CD4-positive, CD25-positive, alpha-beta regulatory T cell (primary cell): ENCODE measurements at regions not wholly inside any gene's neighbourhood (a gene's known extent, or its start where the extent isn't known, plus 50 kb on each side); places are given as distances from the start of the nearest gene placed in this dataset.

Experiments used
- ATAC-seq, 2 donors: fragments of 150-1000 bp; cut with Tn5 transposase; one replicate each; pipeline ENCODE4 v1.10.0; 2021; ENCODE audit warnings: low read depth in 2 of 2, moderate number of reproducible peaks in 2 of 2, moderate library complexity in 1 of 2
- DNase-seq, 3 donors: peaks; one replicate each; pipeline versions ENCODE4 v3.0.0 to v3.0.0-alpha.2; 2012 to 2022; ENCODE audit warnings: mixed read lengths in 1 of 3
- H3K27ac ChIP-seq: one replicate; pipeline ENCODE4 v1.7.0; 2013; ENCODE audit warnings: mild to moderate bottlenecking, low read length; ENCODE audit not compliant: insufficient read depth, poor library complexity, severe bottlenecking
- H3K27me3 ChIP-seq: one replicate; pipeline ENCODE4 v1.7.0; 2013; ENCODE audit warnings: low read length; ENCODE audit not compliant: control insufficient read depth, insufficient read depth
- H3K36me3 ChIP-seq: one replicate; pipeline ENCODE4 v1.7.0; 2013; ENCODE audit warnings: mild to moderate bottlenecking, low read length, moderate library complexity; ENCODE audit not compliant: control insufficient read depth, insufficient read depth
- H3K4me1 ChIP-seq: 2 replicates; pipeline ENCODE4 v1.7.0; 2013; ENCODE audit warnings: mild to moderate bottlenecking, low read length; ENCODE audit not compliant: insufficient read depth, control insufficient read depth, poor library complexity, severe bottlenecking
- H3K4me3 ChIP-seq: one replicate; pipeline ENCODE4 v1.7.0; 2013; ENCODE audit warnings: low read depth, mild to moderate bottlenecking, low read length, moderate library complexity
- H3K9me3 ChIP-seq, 2 experiments: 1 replicate in 1 of 2; 2 replicates in 1 of 2; pipeline ENCODE4 v1.7.0; 2013; ENCODE audit warnings: low read length in 2 of 2, mild to moderate bottlenecking in 1 of 2, moderate library complexity in 1 of 2; ENCODE audit not compliant: control insufficient read depth in 2 of 2
- H3K27ac Mint-ChIP-seq, 3 donors: one replicate each; pipeline ENCODE4 v1.8.0; 2020 to 2022; ENCODE audit warnings: mild to moderate bottlenecking in 3 of 3, mixed read lengths in 3 of 3, moderate library complexity in 2 of 3
- H3K27me3 Mint-ChIP-seq: one replicate; pipeline ENCODE4 v1.8.0; 2022; ENCODE audit warnings: mild to moderate bottlenecking, mixed read lengths
- H3K36me3 Mint-ChIP-seq: one replicate; pipeline ENCODE4 v1.8.0; 2020; ENCODE audit warnings: mixed read lengths
- H3K4me1 Mint-ChIP-seq, 4 donors: one replicate each; pipeline ENCODE4 v1.8.0; 2020 to 2022; ENCODE audit warnings: mixed read lengths in 4 of 4, mild to moderate bottlenecking in 1 of 4
- H3K4me3 Mint-ChIP-seq, 4 donors: one replicate each; pipeline ENCODE4 v1.8.0; 2020 to 2022; ENCODE audit warnings: mild to moderate bottlenecking in 4 of 4, mixed read lengths in 4 of 4, moderate library complexity in 3 of 4
- H3K9me3 Mint-ChIP-seq, 7 donors: one replicate each; pipeline ENCODE4 v1.8.0; 2020 to 2022; ENCODE audit warnings: mixed read lengths in 7 of 7, mild to moderate bottlenecking in 3 of 7, moderate library complexity in 2 of 7

- Mint-ChIP-seq H3K9me3 (peaks cover 0 to 13% (median 2%) of the 10 kb centered on the region in 7 donors), H3K27me3 (no peaks in the 10 kb centered on the region), H3K4me3 (no peak overlapping the region), H3K27ac (no peak overlapping the region), H3K4me1 (peaks cover 0 to 6% (median 0%) of the 10 kb centered on the region in 4 donors), H3K36me3 (no peaks in the 10 kb centered on the region)
- no peaks in the 10 kb centered on the region for H3K36me3 ChIP-seq
- H3K27me3 ChIP-seq = no peaks in the 10 kb centered on the region
- DNase-seq (no peak), ATAC-seq (no peak)
- H3K9me3 ChIP-seq = peaks cover 0 to 2% of the 10 kb centered on the region in 2 experiments
- H3K4me3 ChIP-seq = no peak overlapping the region
- no peaks in the 10 kb centered on the region for H3K4me1 ChIP-seq
- H3K27ac ChIP-seq = no peak overlapping the region
Measured at GRCh38 chr7:153886506-153887441, 165.4 kb upstream of the DPP6 start.

GRCh38 chr7:153887749-153888569 lies 164.2 kb upstream of the DPP6 start:
- DNase-seq = no peak
- Mint-ChIP-seq H3K36me3 (no peaks in the 10 kb centered on the region), H3K4me1 (peaks cover 0 to 6% (median 0%) of the 10 kb centered on the region in 4 donors), H3K27me3 (no peaks in the 10 kb centered on the region), H3K4me3 (no peak overlapping the region), H3K27ac (no peak overlapping the region), H3K9me3 (peaks cover 0 to 10% (median 1%) of the 10 kb centered on the region in 7 donors)
- Histone ChIP-seq H3K4me3 (no peak overlapping the region), H3K27me3 (no peaks in the 10 kb centered on the region), H3K9me3 (peaks cover 0 to 2% of the 10 kb centered on the region in 2 experiments), H3K27ac (no peak overlapping the region), H3K4me1 (no peaks in the 10 kb centered on the region), H3K36me3 (no peaks in the 10 kb centered on the region)
- ATAC-seq = no peak

GRCh38 chr7:153891990-153892389 lies 160.2 kb upstream of the DPP6 start:
- Mint-ChIP-seq H3K27ac (no peak overlapping the region), H3K9me3 (peaks cover 0 to 7% (median 2%) of the 10 kb centered on the region in 7 donors), H3K36me3 (no peaks in the 10 kb centered on the region), H3K27me3 (no peaks in the 10 kb centered on the region), H3K4me3 (no peak overlapping the region), H3K4me1 (peaks cover 0 to 6% (median 0%) of the 10 kb centered on the region in 4 donors)
- Histone ChIP-seq H3K9me3 (no peaks in the 10 kb centered on the region), H3K36me3 (no peaks in the 10 kb centered on the region), H3K4me1 (no peaks in the 10 kb centered on the region), H3K4me3 (no peak overlapping the region), H3K27me3 (no peaks in the 10 kb centered on the region), H3K27ac (no peak overlapping the region)
- no peak for ATAC-seq
- no peak for DNase-seq

- Mint-ChIP-seq H3K27me3 (no peaks in the 10 kb centered on the region), H3K4me1 (no peaks in the 10 kb centered on the region), H3K4me3 (no peak overlapping the region), H3K36me3 (no peaks in the 10 kb centered on the region), H3K27ac (no peak overlapping the region), H3K9me3 (peaks cover 0 to 16% (median 6%) of the 10 kb centered on the region in 7 donors)
- Histone ChIP-seq H3K36me3 (no peaks in the 10 kb centered on the region), H3K27ac (no peak overlapping the region), H3K9me3 (no peaks in the 10 kb centered on the region), H3K4me1 (no peaks in the 10 kb centered on the region), H3K4me3 (no peak overlapping the region), H3K27me3 (no peaks in the 10 kb centered on the region)
- ATAC-seq (no peak), DNase-seq (no peak)
Measured at GRCh38 chr7:153902862-153903261, 149.3 kb upstream of the DPP6 start.

- no peaks in the 10 kb centered on the region for H3K4me1 Mint-ChIP-seq
- Histone ChIP-seq H3K27me3 (no peaks in the 10 kb centered on the region), H3K36me3 (no peaks in the 10 kb centered on the region), H3K27ac (no peak overlapping the region), H3K4me1 (no peaks in the 10 kb centered on the region), H3K4me3 (no peak overlapping the region), H3K9me3 (peaks cover 2 to 5% of the 10 kb centered on the region in 2 experiments)
- ATAC-seq (no peak), DNase-seq (no peak)
- H3K27me3 Mint-ChIP-seq = no peaks in the 10 kb centered on the region
- no peak overlapping the region for H3K27ac Mint-ChIP-seq
- no peaks in the 10 kb centered on the region for H3K36me3 Mint-ChIP-seq
- no peak overlapping the region for H3K4me3 Mint-ChIP-seq
- peaks cover 1 to 7% (median 3%) of the 10 kb centered on the region in 7 donors for H3K9me3 Mint-ChIP-seq
Measured at GRCh38 chr7:153912211-153912610, 140.0 kb upstream of the DPP6 start.

- Mint-ChIP-seq H3K4me3 (no peak overlapping the region), H3K9me3 (peaks cover 0 to 7% (median 4%) of the 10 kb centered on the region in 7 donors), H3K4me1 (no peaks in the 10 kb centered on the region), H3K27ac (no peak overlapping the region), H3K36me3 (no peaks in the 10 kb centered on the region), H3K27me3 (no peaks in the 10 kb centered on the region)
- H3K9me3 ChIP-seq = peaks cover 0 to 2% of the 10 kb centered on the region in 2 experiments
- no peaks in the 10 kb centered on the region for H3K4me1 ChIP-seq
- H3K4me3 ChIP-seq = no peak overlapping the region
- H3K27ac ChIP-seq = no peak overlapping the region
- no peaks in the 10 kb centered on the region for H3K36me3 ChIP-seq
- no peak for DNase-seq
- ATAC-seq = no peak
- H3K27me3 ChIP-seq = no peaks in the 10 kb centered on the region
Measured at GRCh38 chr7:153920126-153920525, 132.1 kb upstream of the DPP6 start.

GRCh38 chr7:153920897-153921296 lies 131.3 kb upstream of the DPP6 start:
- ATAC-seq = no peak
- Histone ChIP-seq H3K27ac (no peak overlapping the region), H3K4me3 (no peak overlapping the region), H3K27me3 (no peaks in the 10 kb centered on the region), H3K36me3 (no peaks in the 10 kb centered on the region), H3K9me3 (peaks cover 0 to 2% of the 10 kb centered on the region in 2 experiments), H3K4me1 (no peaks in the 10 kb centered on the region)
- Mint-ChIP-seq H3K4me1 (no peaks in the 10 kb centered on the region), H3K27me3 (no peaks in the 10 kb centered on the region), H3K4me3 (no peak overlapping the region), H3K9me3 (peaks cover 0 to 9% (median 4%) of the 10 kb centered on the region in 7 donors), H3K27ac (no peak overlapping the region), H3K36me3 (no peaks in the 10 kb centered on the region)
- DNase-seq = no peak
